ENCODE measurements at regions not wholly inside any gene's neighbourhood (a gene's known extent, or its start where the extent isn't known, plus 50 kb on each side); places are given as distances from the start of the nearest gene placed in this dataset.

GRCh38 chr12:125272383-125272933 is 207.2 kb downstream of the AACS start:
- DNase-seq: no peak

- no peak for DNase-seq
Observed at GRCh38 chr12:125276567-125276966, 211.3 kb downstream of the AACS start.

GRCh38 chr12:125280482-125281377 is 215.5 kb downstream of the AACS start:
- no peak for DNase-seq

GRCh38 chr12:125282921-125283320 is 217.7 kb downstream of the AACS start:
- DNase-seq: no peak

- DNase-seq: no peak
Observed at GRCh38 chr12:125283521-125283920, 218.3 kb downstream of the AACS start.

GRCh38 chr12:125284087-125284486 is 218.9 kb downstream of the AACS start:
- DNase-seq: no peak

- DNase-seq: no peak
Observed at GRCh38 chr12:125284945-125285685, 219.9 kb downstream of the AACS start.

- no peak for DNase-seq
Observed at GRCh38 chr12:125286005-125286727, 220.9 kb downstream of the AACS start.

GRCh38 chr12:125287155-125287847 is 222.1 kb downstream of the AACS start:
- no peak for DNase-seq

- DNase-seq: no peak
Observed at GRCh38 chr12:125288931-125289928, 224.0 kb downstream of the AACS start.

- DNase-seq: no peak
Observed at GRCh38 chr12:125289970-125290369, 224.7 kb downstream of the AACS start.

GRCh38 chr12:125292700-125293099 is 227.5 kb downstream of the AACS start:
- no peak for DNase-seq

- DNase-seq: no peak
Observed at GRCh38 chr12:125295550-125295949, 230.3 kb downstream of the AACS start.

GRCh38 chr12:125296701-125297100 is 231.5 kb downstream of the AACS start:
- no peak for DNase-seq

GRCh38 chr12:125299840-125300239 is 234.6 kb downstream of the AACS start:
- no peak for DNase-seq

GRCh38 chr12:125300249-125300648 is 235.0 kb downstream of the AACS start:
- no peak for DNase-seq

- no peak for DNase-seq
Observed at GRCh38 chr12:125303337-125303736, 238.1 kb downstream of the AACS start.

GRCh38 chr12:125304029-125304428 is 238.8 kb downstream of the AACS start:
- DNase-seq: no peak

GRCh38 chr12:125305231-125305630 is 240.0 kb downstream of the AACS start:
- DNase-seq: no peak

GRCh38 chr12:125310461-125310860 is 245.2 kb downstream of the AACS start:
- DNase-seq: no peak

- DNase-seq: no peak
Observed at GRCh38 chr12:125311050-125311449, 245.8 kb downstream of the AACS start.

All from activated CD4-positive, alpha-beta T cell treated with anti-CD3 and anti-CD28 coated beads, Interleukin-2, amount 50 U/mL, for 48 hours (primary cell).